Loucy (cell line): ENCODE measurements at regions not wholly inside any gene's neighbourhood (a gene's known extent, or its start where the extent isn't known, plus 50 kb on each side); places are given as distances from the start of the nearest gene placed in this dataset.

ENCODE experiments used
- H2AFZ ChIP-seq: fragments of 200-600 bp; sonication (generic); 2 replicates; pipeline ENCODE4 v1.6.0; 2016; ENCODE audit warnings: antibody characterized with exemption, mild to moderate bottlenecking, low read length, moderate library complexity
- H3F3A ChIP-seq: fragments of 200-600 bp; 2 replicates; pipeline ENCODE4 v1.6.0; 2016; ENCODE audit warnings: antibody characterized with exemption, low read depth, mild to moderate bottlenecking
- H3K27me3 ChIP-seq: fragments of 200-600 bp; sonication (generic); 2 replicates; pipeline ENCODE4 v1.6.1; 2014; ENCODE audit warnings: low read length, mild to moderate bottlenecking; ENCODE audit not compliant: insufficient read depth, poor library complexity, severe bottlenecking
- H3K36me3 ChIP-seq: fragments of 200-600 bp; sonication (generic); 2 replicates; pipeline ENCODE4 v1.6.1; 2016; ENCODE audit warnings: low read length; ENCODE audit not compliant: insufficient read depth
- H3K4me1 ChIP-seq: fragments of 200-600 bp; sonication (generic); 2 replicates; pipeline ENCODE4 v1.5.1; 2014; ENCODE audit warnings: low read length, mild to moderate bottlenecking; ENCODE audit not compliant: insufficient read depth, poor library complexity, severe bottlenecking
- H3K4me2 ChIP-seq: fragments of 200-600 bp; sonication (generic); 2 replicates; pipeline ENCODE4 v1.6.0; 2014; ENCODE audit warnings: antibody characterized with exemption, low read length, low read depth, mild to moderate bottlenecking; ENCODE audit not compliant: poor library complexity, severe bottlenecking
- H3K4me3 ChIP-seq: fragments of 200-600 bp; sonication (generic); 2 replicates; pipeline ENCODE4 v1.5.1; 2014; ENCODE audit warnings: low read length, mild to moderate bottlenecking, mixed read lengths; ENCODE audit not compliant: poor library complexity, severe bottlenecking
- H3K79me2 ChIP-seq: fragments of 200-600 bp; sonication (generic); 2 replicates; pipeline ENCODE4 v1.6.1; 2014; ENCODE audit warnings: low read length; ENCODE audit not compliant: insufficient read depth
- H3K9ac ChIP-seq: fragments of 200-600 bp; sonication (generic); 2 replicates; pipeline ENCODE4 v1.6.0; 2014; ENCODE audit warnings: mild to moderate bottlenecking, low read depth, low read length, moderate library complexity; ENCODE audit not compliant: poor library complexity, severe bottlenecking
- H3K9me2 ChIP-seq: fragments of 200-600 bp; sonication (generic); replicated peaks from 2 replicates; pipeline ENCODE4 v1.6.1; 2016; ENCODE audit warnings: low read depth, low read length, mixed read lengths
- H3K9me3 ChIP-seq: fragments of 200-600 bp; sonication (generic); 2 replicates; pipeline ENCODE4 v1.6.1; 2014; ENCODE audit warnings: mild to moderate bottlenecking, antibody characterized with exemption, low read length, low read depth; ENCODE audit not compliant: insufficient read depth
- H4K20me1 ChIP-seq: fragments of 200-600 bp; sonication (generic); 2 replicates; pipeline ENCODE4 v1.6.0; 2014; ENCODE audit warnings: antibody characterized with exemption, low read length, mild to moderate bottlenecking; ENCODE audit not compliant: insufficient read depth, poor library complexity, severe bottlenecking
- EZH2phosphoT487 ChIP-seq: fragments of 200-600 bp; IDR thresholded peaks from 2 replicates; pipeline ENCODE4 v1.6.1; 2018; ENCODE audit warnings: antibody characterized with exemption, mild to moderate bottlenecking, moderate library complexity, borderline replicate concordance
- TF ChIP-seq, protein P1 (sequence below): fragments of 200-600 bp; sonication (generic); conservative IDR thresholded peaks from 2 replicates; pipeline ENCODE4 v1.5.1; 2014; ENCODE audit warnings: mild to moderate bottlenecking, antibody characterized with exemption, low read length

DNA sequence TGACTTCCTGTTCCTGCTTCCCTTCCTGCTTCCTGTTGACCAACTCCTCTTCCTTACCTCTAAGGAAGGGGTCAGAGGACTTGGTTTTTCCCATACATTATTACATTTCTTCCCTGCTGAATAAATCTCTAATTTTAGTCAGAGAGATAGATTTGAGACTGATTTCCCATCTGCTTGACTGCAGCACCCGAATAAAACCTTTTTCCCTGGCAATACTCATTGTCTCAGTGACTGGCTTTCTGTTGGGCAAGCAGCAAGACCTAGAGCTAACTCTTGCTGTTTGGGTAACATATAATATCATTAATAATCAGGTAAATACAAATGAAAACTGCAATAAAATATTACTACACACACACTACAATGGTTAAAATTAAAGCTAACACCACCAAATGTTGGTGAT lies 132.2 kb downstream of the FSCB start:
- Histone ChIP-seq H3K79me2 (no peaks in the 10 kb centered on the region), H3K36me3 (no peaks in the 10 kb centered on the region), H3K4me3 (no peak overlapping the region), H2AFZ (no peak overlapping the region), H3K9me3 (0 out of 2 replicates have a peak, but pooled peaks cover 7% of the 10 kb centered on the region), H3K4me1 (no peaks in the 10 kb centered on the region), H3K9me2 (no peaks in the 10 kb centered on the region), H3K27me3 (no peaks in the 10 kb centered on the region), H3F3A (no peaks in the 10 kb centered on the region), H3K4me2 (no peak overlapping the region), H4K20me1 (no peaks in the 10 kb centered on the region), H3K9ac (no peak overlapping the region)
- no peak for TF ChIP-seq EZH2phosphoT487
- TF ChIP-seq, protein P1, sequence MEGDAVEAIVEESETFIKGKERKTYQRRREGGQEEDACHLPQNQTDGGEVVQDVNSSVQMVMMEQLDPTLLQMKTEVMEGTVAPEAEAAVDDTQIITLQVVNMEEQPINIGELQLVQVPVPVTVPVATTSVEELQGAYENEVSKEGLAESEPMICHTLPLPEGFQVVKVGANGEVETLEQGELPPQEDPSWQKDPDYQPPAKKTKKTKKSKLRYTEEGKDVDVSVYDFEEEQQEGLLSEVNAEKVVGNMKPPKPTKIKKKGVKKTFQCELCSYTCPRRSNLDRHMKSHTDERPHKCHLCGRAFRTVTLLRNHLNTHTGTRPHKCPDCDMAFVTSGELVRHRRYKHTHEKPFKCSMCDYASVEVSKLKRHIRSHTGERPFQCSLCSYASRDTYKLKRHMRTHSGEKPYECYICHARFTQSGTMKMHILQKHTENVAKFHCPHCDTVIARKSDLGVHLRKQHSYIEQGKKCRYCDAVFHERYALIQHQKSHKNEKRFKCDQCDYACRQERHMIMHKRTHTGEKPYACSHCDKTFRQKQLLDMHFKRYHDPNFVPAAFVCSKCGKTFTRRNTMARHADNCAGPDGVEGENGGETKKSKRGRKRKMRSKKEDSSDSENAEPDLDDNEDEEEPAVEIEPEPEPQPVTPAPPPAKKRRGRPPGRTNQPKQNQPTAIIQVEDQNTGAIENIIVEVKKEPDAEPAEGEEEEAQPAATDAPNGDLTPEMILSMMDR = no peak

DNA sequence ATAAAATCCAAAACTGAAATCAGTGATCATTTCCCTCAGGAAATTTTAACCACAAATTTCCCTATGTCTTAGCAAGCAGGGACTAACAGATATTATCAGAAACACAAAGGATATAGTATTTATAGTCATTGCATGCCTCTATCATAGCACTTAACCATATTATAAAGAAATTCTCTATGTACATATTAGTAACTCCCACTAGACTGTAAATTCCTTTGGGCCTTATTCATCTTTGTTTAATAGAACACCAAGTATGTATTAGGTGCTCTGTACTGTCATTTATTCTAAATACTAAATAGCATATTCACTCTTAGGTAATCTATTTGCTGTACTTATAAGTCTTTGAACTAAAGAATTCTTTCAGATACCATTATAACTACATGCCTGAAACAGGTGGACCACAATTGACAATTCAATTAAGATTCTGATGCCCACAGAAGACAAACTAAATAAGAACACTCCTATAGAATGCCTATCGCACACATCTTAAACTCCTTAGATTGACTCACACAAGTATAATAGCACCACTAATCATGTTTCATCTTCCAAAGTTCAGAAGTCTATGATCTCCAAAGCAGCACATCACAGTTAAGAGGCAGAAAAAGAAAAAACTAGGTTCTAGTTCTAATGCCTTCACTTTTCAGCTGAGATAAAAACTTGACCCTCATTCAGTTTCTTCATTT lies 134.1 kb downstream of the FSCB start:
- Histone ChIP-seq H3K79me2 (no peaks in the 10 kb centered on the region), H3K9me2 (no peaks in the 10 kb centered on the region), H3K4me2 (no peak overlapping the region), H4K20me1 (no peaks in the 10 kb centered on the region), H3K4me3 (no peak overlapping the region), H3K36me3 (no peaks in the 10 kb centered on the region), H3F3A (no peaks in the 10 kb centered on the region), H3K9ac (no peak overlapping the region), H2AFZ (no peak overlapping the region), H3K9me3 (0 out of 2 replicates have a peak, but pooled peaks cover 7% of the 10 kb centered on the region), H3K4me1 (no peaks in the 10 kb centered on the region), H3K27me3 (no peaks in the 10 kb centered on the region)
- TF ChIP-seq, protein P1 = no peak
- TF ChIP-seq EZH2phosphoT487 = no peak

DNA sequence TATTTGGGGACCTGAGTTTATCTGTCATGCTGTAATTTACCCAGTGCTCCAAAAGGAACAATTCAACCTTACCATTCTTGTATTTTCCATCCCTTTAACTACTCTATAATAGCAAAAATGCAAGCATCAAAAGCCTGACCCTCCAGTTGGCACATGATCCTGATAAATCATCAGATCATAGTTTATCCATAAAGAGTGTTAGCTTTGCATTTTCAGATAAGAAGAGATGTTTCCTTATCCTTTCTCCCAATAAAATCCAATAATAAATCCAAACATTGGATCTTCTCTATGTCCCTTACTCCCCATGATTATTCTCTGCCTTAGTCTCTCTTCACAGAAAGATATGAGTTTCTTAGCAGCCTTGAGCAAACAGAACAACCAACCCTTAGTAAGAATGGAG lies 134.9 kb downstream of the FSCB start:
- H3K9me2 ChIP-seq = no peaks in the 10 kb centered on the region
- no peaks in the 10 kb centered on the region for H3F3A ChIP-seq
- H3K27me3 ChIP-seq = no peaks in the 10 kb centered on the region
- H3K36me3 ChIP-seq = no peaks in the 10 kb centered on the region
- H3K79me2 ChIP-seq = no peaks in the 10 kb centered on the region
- no peak overlapping the region for H3K4me3 ChIP-seq
- no peak overlapping the region for H3K9ac ChIP-seq
- H3K9me3 ChIP-seq = 0 out of 2 replicates have a peak, but pooled peaks cover 7% of the 10 kb centered on the region
- H2AFZ ChIP-seq = no peak overlapping the region
- H4K20me1 ChIP-seq = no peaks in the 10 kb centered on the region
- no peak for TF ChIP-seq EZH2phosphoT487
- TF ChIP-seq, protein P1 = no peak
- H3K4me1 ChIP-seq = no peaks in the 10 kb centered on the region
- no peak overlapping the region for H3K4me2 ChIP-seq
